HT-29 (cell line): ENCODE measurements at regions not wholly inside any gene's neighbourhood (a gene's known extent, or its start where the extent isn't known, plus 50 kb on each side); places are given as distances from the start of the nearest gene placed in this dataset.
A peak's percentile ranks its signal among the peaks of the same experiment; 100 is the strongest.

Source experiments
- DNase-seq: peaks from one replicate; pipeline ENCODE4 v3.0.0-alpha.2; 2015; ENCODE audit warnings: low spot score

GRCh38 chr2:41879235-41879916 lies 168.4 kb upstream of the PKDCC start:
- no peak for DNase-seq

DNA sequence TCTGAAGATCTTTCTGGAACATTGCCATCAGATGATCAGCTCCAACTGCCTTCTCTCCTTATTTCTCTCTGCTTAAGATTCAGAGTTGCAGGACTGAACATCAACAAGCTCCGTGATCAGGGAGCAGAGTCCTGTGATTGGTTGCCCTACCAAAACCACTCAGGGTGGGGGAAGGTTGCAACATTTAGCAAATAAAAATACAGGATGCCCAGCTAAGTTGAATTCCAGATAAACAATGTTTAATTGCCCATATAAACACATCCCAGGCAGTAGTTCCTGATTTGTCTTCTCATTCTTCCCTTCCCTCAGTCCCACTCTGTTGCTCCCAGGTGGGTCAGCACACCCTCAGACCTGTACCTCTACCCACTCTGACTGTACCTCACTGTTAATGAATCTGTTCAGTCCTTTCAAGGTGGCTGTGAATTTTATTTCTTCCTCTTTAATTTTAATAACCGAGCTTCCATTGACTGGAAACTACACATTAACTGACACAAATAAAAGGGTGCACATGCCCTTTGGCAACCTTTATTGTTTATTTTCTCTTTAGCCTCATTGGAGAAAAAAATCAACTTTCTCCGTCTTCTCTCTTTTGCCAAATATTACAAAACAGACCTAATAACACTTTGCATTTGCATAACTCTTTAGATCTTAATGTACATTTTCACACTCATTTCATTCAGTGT lies 167.1 kb upstream of the PKDCC start:
- no peak for DNase-seq

- no peak for DNase-seq
Measured at GRCh38 chr2:41881249-41881648, 166.6 kb upstream of the PKDCC start.

GRCh38 chr2:41884718-41885117 lies 163.1 kb upstream of the PKDCC start:
- DNase-seq, result no peak

GRCh38 chr2:41886145-41886664 lies 161.6 kb upstream of the PKDCC start:
- no peak for DNase-seq

GRCh38 chr2:41886757-41887156 lies 161.1 kb upstream of the PKDCC start:
- no peak for DNase-seq

- no peak for DNase-seq
Measured at GRCh38 chr2:41890341-41890740, 157.5 kb upstream of the PKDCC start.

- DNase-seq, result peak; percentile 81
Measured at GRCh38 chr2:41892476-41892875, 155.3 kb upstream of the PKDCC start.

GRCh38 chr2:41894563-41895333 lies 153.1 kb upstream of the PKDCC start:
- DNase-seq, result peak; percentile 64

DNA sequence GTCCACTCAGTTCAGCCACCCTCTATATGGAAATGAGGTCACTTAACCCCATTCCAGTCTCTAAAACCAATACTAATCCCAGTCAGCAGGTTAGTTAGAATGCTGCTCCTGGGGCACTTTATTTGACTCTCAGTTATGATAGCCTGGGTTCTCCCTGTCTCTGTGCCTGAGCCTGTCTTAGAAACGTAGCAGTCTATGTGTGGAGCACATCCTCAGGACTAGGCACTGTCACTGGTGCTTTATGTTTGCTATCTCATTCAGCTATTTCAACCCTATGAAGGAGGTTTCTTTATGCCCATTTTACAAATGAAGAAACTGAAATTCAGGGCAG lies 152.5 kb upstream of the PKDCC start:
- no peak for DNase-seq

- DNase-seq, result no peak
Measured at GRCh38 chr2:41896186-41896846, 151.5 kb upstream of the PKDCC start.

DNA sequence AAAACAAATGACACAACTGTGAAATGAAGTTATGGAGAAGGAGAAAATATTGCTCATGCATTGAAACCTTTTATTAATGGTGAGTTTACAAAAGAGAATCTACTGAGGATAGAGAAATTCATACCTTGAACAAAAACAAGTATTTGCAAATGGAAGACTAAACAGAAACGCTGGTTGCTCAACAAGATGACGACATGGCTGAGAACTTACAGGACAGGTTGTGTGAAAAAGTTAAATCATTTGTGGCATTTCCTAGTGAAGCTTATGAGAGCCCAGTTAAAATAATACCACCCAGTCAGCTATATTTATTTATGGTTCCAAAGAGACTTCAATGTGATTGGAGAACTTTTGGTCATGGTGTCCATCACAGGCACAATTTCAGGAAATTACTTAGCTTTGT lies 148.6 kb upstream of the PKDCC start:
- DNase-seq, result no peak

DNA sequence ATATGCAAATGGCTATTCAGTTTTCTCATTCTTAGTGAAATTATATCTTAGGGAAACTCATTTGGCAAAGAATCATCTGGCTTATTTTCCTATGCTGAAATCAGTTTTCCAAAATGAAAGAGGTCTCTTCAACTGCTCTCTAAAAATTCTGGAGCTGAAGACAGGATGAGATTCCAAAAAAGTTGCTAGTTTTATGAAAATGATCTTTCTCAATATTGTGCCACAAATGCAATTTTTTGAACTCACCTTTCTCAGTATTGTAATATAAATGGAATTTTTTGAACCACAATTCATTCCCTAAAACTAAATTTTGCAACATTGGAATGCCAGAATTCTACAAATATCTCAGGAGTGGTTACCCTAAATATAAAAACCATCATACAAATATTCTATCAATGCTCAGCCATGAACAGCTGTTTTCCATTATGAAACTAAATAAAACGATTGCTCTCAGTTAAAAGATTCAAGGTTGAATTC lies 147.7 kb upstream of the PKDCC start:
- no peak for DNase-seq

- DNase-seq, result no peak
Measured at GRCh38 chr2:41902897-41903296, 144.9 kb upstream of the PKDCC start.

GRCh38 chr2:41903474-41904135 lies 144.2 kb upstream of the PKDCC start:
- DNase-seq, result no peak

DNA sequence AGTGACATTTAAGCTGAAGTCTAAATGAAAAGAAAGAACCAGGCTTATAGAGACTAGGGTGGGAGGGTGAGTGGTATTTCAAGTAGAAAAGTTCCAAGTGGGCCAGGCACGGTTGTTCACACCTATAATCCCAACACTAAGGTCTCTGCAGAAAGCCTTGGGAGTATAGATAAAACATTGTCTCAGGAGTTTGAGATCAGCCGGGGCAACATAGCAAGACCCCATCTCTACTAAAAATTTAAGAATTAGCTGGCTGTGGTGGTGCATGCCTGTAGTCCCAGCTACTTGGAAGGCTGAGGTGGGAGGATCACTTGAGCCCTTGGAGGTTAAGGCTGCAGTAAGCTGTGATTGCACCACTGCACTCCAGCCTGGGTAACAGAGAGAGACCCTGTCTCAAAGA lies 143.4 kb upstream of the PKDCC start:
- DNase-seq, result no peak

GRCh38 chr2:41905597-41906337 lies 142.1 kb upstream of the PKDCC start:
- DNase-seq, result no peak

- DNase-seq, result no peak
Measured at GRCh38 chr2:41906338-41906725, 141.5 kb upstream of the PKDCC start.

GRCh38 chr2:41907141-41907540 lies 140.7 kb upstream of the PKDCC start:
- no peak for DNase-seq

DNA sequence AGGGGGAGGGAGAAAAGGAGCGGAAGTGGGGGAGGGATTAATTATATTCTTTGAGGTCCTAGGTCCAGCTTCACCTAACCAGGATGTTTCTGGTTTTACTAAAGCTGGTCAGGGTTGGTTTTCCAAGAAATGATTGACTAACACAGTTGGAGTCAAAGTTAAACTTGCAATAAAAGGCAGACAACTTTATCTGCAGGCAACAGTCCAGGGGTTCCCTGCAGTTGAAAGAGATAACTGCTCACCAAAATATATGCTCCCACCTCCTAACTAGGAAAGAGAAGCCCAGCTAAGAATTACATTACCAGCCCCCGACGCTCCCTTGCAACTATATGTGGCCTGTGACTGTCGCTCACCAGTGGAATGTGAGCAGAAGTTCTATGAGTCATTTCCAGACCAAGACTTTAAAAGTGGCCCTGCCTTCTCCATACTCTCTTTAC lies 140.0 kb upstream of the PKDCC start:
- peak; percentile 53 for DNase-seq

DNA sequence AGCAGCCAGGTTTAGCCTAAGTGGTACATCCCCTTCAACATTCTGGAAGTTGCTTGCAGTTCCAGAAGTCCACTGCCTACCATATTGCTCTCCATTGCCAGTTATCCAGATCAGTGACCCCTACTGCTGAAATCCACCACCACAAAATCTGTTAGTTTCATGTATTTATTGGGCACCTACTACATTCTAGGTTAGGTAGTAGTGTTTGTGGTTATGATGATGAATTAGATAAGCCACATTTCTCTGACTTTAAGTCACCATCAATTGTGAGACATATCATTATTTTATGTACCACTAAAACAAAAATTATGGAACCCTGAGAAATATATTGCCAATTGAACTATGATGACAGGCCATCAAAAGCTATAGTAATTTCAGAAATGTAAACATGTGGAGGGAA lies 139.5 kb upstream of the PKDCC start:
- no peak for DNase-seq
